Psoas muscle (tissue), 7 donors: ENCODE measurements at regions not wholly inside any gene's neighbourhood (a gene's known extent, or its start where the extent isn't known, plus 50 kb on each side); places are given as distances from the start of the nearest gene placed in this dataset.

Source experiments
- ATAC-seq, 4 donors: fragments of 200-7000 bp; cut with Tn5 transposase; one replicate each; pipeline ENCODE4 v1.9.1; 2020; ENCODE audit warnings: moderate library complexity in 3 of 4, mild to moderate bottlenecking in 2 of 4
- DNase-seq, 2 donors: peaks; one replicate each; pipeline ENCODE4 v3.0.0-alpha.2; 2020
- H3K27ac ChIP-seq: fragments of 200-600 bp; one replicate; pipeline ENCODE4 v1.8.0; 2022
- H3K27me3 ChIP-seq, 3 donors: fragments of 200-600 bp in 1 of 3; one replicate each; pipeline versions ENCODE4 v1.6.1 to v1.8.0; 2013 to 2022; ENCODE audit warnings: low read length in 2 of 3, mild to moderate bottlenecking in 2 of 3, moderate library complexity in 1 of 3; ENCODE audit not compliant: insufficient read depth in 3 of 3
- H3K36me3 ChIP-seq, 2 donors: fragments of 200-600 bp in 1 of 2; one replicate each; pipeline versions ENCODE4 v1.6.1 to v1.8.0; 2013 to 2022; ENCODE audit warnings: low read depth in 1 of 2, mild to moderate bottlenecking in 1 of 2, moderate library complexity in 1 of 2; ENCODE audit not compliant: insufficient read depth in 1 of 2
- H3K4me1 ChIP-seq: fragments of 200-600 bp; one replicate; pipeline ENCODE4 v1.8.0; 2022
- H3K4me3 ChIP-seq: fragments of 200-600 bp; one replicate; pipeline ENCODE4 v1.8.0; 2022; ENCODE audit warnings: mild to moderate bottlenecking
- H3K9me3 ChIP-seq: fragments of 200-600 bp; one replicate; pipeline ENCODE4 v1.8.0; 2022
- WGBS, 3 donors: extraction: QIAGEN DNeasy Blood & Tissue Kit; methylation state at CpG; one replicate each; pipeline versions ENCODE4 v1.1.6 to v1.1.7; 2013; 5-methylcytosine and 5-hydroxymethylcytosine counted together
- intact Hi-C, 2 donors: fragments of 100-400 bp; cut with DNase I; formaldehyde crosslinking; loops; one replicate each; pipeline versions ENCODE4 v1.11.0 to v1.14.2; 2022
- TF ChIP-seq, protein P1 (sequence below): fragments of 200-600 bp; IDR thresholded peaks from one replicate; pipeline ENCODE4 v1.8.0; 2022; ENCODE audit warnings: antibody characterized with exemption
- donor health status: healthy with polysubstance abuse.
- donor health status: DM: no; HTN: no; CAD: no; lungs with moderate emphysema.
- donor health status: Bipolar disorder and iron deficiency.
- donor health status: healthy.
- donor health status: DM: yes; HTN: yes; CAD: no.
- donor health status: DM: no; HTN: no; CAD: no.
- donor health status: DM: yes; HTN: yes; CAD: no.

GRCh38 chr10:83283151-83283550 is 856.2 kb upstream of the GHITM start:
- Histone ChIP-seq H3K4me3 (no peak overlapping the region), H3K27ac (no peak overlapping the region), H3K4me1 (no peaks in the 10 kb centered on the region), H3K36me3 (no peaks in the 10 kb centered on the region), H3K27me3 (no peaks in the 10 kb centered on the region), H3K9me3 (no peaks in the 10 kb centered on the region)
- no peak for DNase-seq
- no peak for ATAC-seq
- TF ChIP-seq, protein P1, sequence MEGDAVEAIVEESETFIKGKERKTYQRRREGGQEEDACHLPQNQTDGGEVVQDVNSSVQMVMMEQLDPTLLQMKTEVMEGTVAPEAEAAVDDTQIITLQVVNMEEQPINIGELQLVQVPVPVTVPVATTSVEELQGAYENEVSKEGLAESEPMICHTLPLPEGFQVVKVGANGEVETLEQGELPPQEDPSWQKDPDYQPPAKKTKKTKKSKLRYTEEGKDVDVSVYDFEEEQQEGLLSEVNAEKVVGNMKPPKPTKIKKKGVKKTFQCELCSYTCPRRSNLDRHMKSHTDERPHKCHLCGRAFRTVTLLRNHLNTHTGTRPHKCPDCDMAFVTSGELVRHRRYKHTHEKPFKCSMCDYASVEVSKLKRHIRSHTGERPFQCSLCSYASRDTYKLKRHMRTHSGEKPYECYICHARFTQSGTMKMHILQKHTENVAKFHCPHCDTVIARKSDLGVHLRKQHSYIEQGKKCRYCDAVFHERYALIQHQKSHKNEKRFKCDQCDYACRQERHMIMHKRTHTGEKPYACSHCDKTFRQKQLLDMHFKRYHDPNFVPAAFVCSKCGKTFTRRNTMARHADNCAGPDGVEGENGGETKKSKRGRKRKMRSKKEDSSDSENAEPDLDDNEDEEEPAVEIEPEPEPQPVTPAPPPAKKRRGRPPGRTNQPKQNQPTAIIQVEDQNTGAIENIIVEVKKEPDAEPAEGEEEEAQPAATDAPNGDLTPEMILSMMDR: no peak
- intact Hi-C loops: no loop called here

DNA sequence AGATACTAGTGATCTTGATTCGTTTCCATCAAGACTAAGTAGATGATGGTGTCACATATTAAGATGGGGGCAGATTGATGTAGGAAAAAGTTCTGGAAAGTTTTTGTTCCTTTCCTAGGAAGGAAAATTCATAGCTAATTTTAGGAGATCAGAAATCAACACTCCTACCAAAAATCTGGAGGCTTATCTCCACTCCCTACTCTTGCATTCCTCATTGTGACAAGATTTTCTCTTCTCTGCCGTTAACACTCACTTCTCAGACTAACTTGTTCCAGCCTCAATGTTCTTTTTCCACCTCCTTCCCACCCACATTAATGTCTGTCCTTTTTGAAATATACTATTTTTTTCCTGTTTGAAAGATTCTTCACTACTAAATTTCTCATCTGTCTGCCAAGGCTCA is 851.9 kb upstream of the GHITM start:
- Histone ChIP-seq H3K4me3 (no peak overlapping the region), H3K36me3 (no peaks in the 10 kb centered on the region), H3K27ac (no peak overlapping the region), H3K27me3 (no peaks in the 10 kb centered on the region), H3K4me1 (no peaks in the 10 kb centered on the region), H3K9me3 (no peaks in the 10 kb centered on the region)
- ATAC-seq: no peak
- TF ChIP-seq, protein P1: no peak
- intact Hi-C loops: no loop called here
- WGBS, 3 donors: 71 to 86% (median 81%) methylated on average over 2 of the region's 2 CpGs
- DNase-seq: no peak

DNA sequence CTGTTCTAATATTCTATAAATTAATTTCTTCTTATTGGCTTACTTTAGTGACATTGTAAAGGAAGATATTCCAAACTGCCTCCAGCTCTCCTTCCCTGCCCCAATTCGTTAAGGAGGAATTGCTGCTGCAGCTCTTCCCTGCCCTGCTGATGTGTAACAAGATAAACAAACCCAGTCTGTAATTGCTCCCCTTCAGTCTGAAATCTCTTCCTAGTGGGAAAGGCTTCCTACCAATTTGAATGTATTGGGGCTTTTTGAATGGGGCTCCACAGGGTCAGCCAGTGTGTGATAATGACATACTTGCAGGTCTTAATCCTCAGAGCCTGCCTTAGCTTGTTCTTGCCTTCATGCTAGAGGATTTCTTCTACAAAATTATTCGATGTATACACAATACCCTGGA is 849.9 kb upstream of the GHITM start:
- Histone ChIP-seq H3K27me3 (no peaks in the 10 kb centered on the region), H3K4me3 (no peak overlapping the region), H3K4me1 (no peaks in the 10 kb centered on the region), H3K9me3 (no peaks in the 10 kb centered on the region), H3K27ac (no peak overlapping the region), H3K36me3 (no peaks in the 10 kb centered on the region)
- TF ChIP-seq, protein P1: no peak
- DNase-seq: no peak
- WGBS, 3 donors: 35 to 40% (median 37%) methylated on average over 2 of the region's 2 CpGs
- ATAC-seq: no peak
- intact Hi-C loops: no loop called here

DNA sequence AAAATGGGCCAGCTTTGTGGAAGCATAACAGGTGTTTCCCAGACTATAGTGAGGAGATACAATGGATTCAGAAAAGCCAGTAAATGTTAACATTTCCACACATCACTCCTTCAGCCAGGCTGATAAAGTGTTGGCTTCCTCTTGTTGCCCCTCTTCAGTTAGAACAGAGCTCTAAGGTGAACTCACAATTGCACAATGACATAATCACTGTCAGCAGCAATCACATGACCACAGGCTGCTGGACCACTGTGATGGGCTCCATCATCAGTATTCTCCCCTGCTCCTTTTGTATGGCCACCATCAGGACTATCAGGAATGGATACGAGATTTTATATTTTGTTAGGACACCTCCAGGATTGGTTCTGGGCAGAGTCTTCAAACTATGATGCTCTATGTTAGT is 849.4 kb upstream of the GHITM start:
- intact Hi-C loops: no loop called here
- no peak overlapping the region for H3K4me3 ChIP-seq
- ATAC-seq (no peak), DNase-seq (no peak)
- 72 to 76% (median 74%) methylated on average over 1 of the region's 1 CpG for WGBS, 3 donors
- H3K27ac ChIP-seq: no peak overlapping the region
- TF ChIP-seq, protein P1: no peak
- no peaks in the 10 kb centered on the region for H3K4me1 ChIP-seq
- no peaks in the 10 kb centered on the region for H3K9me3 ChIP-seq
- H3K36me3 ChIP-seq: no peaks in the 10 kb centered on the region
- H3K27me3 ChIP-seq: no peaks in the 10 kb centered on the region

- no peak overlapping the region for H3K27ac ChIP-seq
- H3K4me1 ChIP-seq: no peaks in the 10 kb centered on the region
- intact Hi-C loops: no loop called here
- TF ChIP-seq, protein P1: no peak
- no peaks in the 10 kb centered on the region for H3K27me3 ChIP-seq
- H3K9me3 ChIP-seq: no peaks in the 10 kb centered on the region
- no peak overlapping the region for H3K4me3 ChIP-seq
- DNase-seq (no peak), ATAC-seq (no peak)
- no peaks in the 10 kb centered on the region for H3K36me3 ChIP-seq
- 83 to 90% (median 88%) methylated on average over 2 of the region's 2 CpGs for WGBS, 3 donors
Measured at GRCh38 chr10:83301732-83302131, 837.6 kb upstream of the GHITM start.
